IPS-18c (cell line): ENCODE measurements at regions not wholly inside any gene's neighbourhood (a gene's known extent, or its start where the extent isn't known, plus 50 kb on each side); places are given as distances from the start of the nearest gene placed in this dataset.
"Not testable (repeated sequence)": the region's sequence is repeated elsewhere in the genome, so short reads cannot be mapped to it uniquely, and the experiment has no call there.

Experiments used
- H3K4me3 ChIP-seq: 2 replicates; pipeline ENCODE4 v1.7.0; 2013; ENCODE audit warnings: low read depth, mild to moderate bottlenecking, low read length, moderate library complexity; ENCODE audit not compliant: insufficient read depth
- H3K9me3 ChIP-seq: one replicate; pipeline ENCODE4 v1.6.1; 2013; ENCODE audit warnings: mild to moderate bottlenecking, low read length, moderate library complexity; ENCODE audit not compliant: control insufficient read depth, insufficient read depth

- Histone ChIP-seq H3K9me3 (no peaks in the 10 kb centered on the region), H3K4me3 (no peak overlapping the region)
Measured at GRCh38 chr2:193517615-193518014, 1322.9 kb upstream of the TMEFF2 start.

GRCh38 chr2:193506035-193506434 lies 1311.3 kb upstream of the TMEFF2 start:
- H3K4me3 ChIP-seq = no peak overlapping the region
- no peaks in the 10 kb centered on the region for H3K9me3 ChIP-seq

GRCh38 chr2:193505620-193506019 lies 1310.9 kb upstream of the TMEFF2 start:
- no peak overlapping the region for H3K4me3 ChIP-seq

GRCh38 chr2:193502363-193503035 lies 1307.8 kb upstream of the TMEFF2 start:
- peak overlapping the region; percentile 32 for H3K4me3 ChIP-seq
- no peaks in the 10 kb centered on the region for H3K9me3 ChIP-seq

More at GRCh38 chr2:193505620-193506019, 1310.9 kb upstream of the TMEFF2 start:
- no peaks in the 10 kb centered on the region for H3K9me3 ChIP-seq

GRCh38 chr2:193496786-193497185 lies 1302.1 kb upstream of the TMEFF2 start:
- H3K4me3 ChIP-seq = no peak overlapping the region
- H3K9me3 ChIP-seq = no peaks in the 10 kb centered on the region

- no peak overlapping the region for H3K4me3 ChIP-seq
- H3K9me3 ChIP-seq = no peaks in the 10 kb centered on the region
Measured at GRCh38 chr2:193482557-193482956, 1287.8 kb upstream of the TMEFF2 start.

- H3K4me3 ChIP-seq = no peak overlapping the region
- no peaks in the 10 kb centered on the region for H3K9me3 ChIP-seq
Measured at GRCh38 chr2:193480187-193480586, 1285.5 kb upstream of the TMEFF2 start.

- Histone ChIP-seq H3K4me3 (no peak overlapping the region), H3K9me3 (peaks cover 2% of the 10 kb centered on the region)
Measured at GRCh38 chr2:193476171-193476800, 1281.6 kb upstream of the TMEFF2 start.

- H3K9me3 ChIP-seq = peaks cover 2% of the 10 kb centered on the region
- H3K4me3 ChIP-seq = no peak overlapping the region; the same call in 1 of the 2 replicates
Measured at GRCh38 chr2:193475038-193475437, 1280.3 kb upstream of the TMEFF2 start.

GRCh38 chr2:193469251-193469650 lies 1274.5 kb upstream of the TMEFF2 start:
- H3K9me3 ChIP-seq = peaks cover 2% of the 10 kb centered on the region

GRCh38 chr2:193467276-193467987 lies 1272.7 kb upstream of the TMEFF2 start:
- Histone ChIP-seq H3K9me3 (no peaks in the 10 kb centered on the region), H3K4me3 (no peak overlapping the region)

More at GRCh38 chr2:193469251-193469650, 1274.5 kb upstream of the TMEFF2 start:
- H3K4me3 ChIP-seq = no peak overlapping the region

GRCh38 chr2:193463011-193463410 lies 1268.3 kb upstream of the TMEFF2 start:
- Histone ChIP-seq H3K9me3 (no peaks in the 10 kb centered on the region), H3K4me3 (no peak overlapping the region)

- H3K9me3 ChIP-seq = no peaks in the 10 kb centered on the region
- H3K4me3 ChIP-seq = no peak overlapping the region
Measured at GRCh38 chr2:193462411-193462810, 1267.7 kb upstream of the TMEFF2 start.

GRCh38 chr2:193461431-193461934 lies 1266.8 kb upstream of the TMEFF2 start:
- no peaks in the 10 kb centered on the region for H3K9me3 ChIP-seq
- H3K4me3 ChIP-seq = no peak overlapping the region

- peaks cover 2% of the 10 kb centered on the region for H3K9me3 ChIP-seq
Measured at GRCh38 chr2:193446967-193447366, 1252.2 kb upstream of the TMEFF2 start.

GRCh38 chr2:193442293-193442692 lies 1247.6 kb upstream of the TMEFF2 start:
- no peaks in the 10 kb centered on the region for H3K9me3 ChIP-seq
- no peak overlapping the region for H3K4me3 ChIP-seq

More at GRCh38 chr2:193446967-193447366, 1252.2 kb upstream of the TMEFF2 start:
- no peak overlapping the region for H3K4me3 ChIP-seq

GRCh38 chr2:193428336-193428818 lies 1233.6 kb upstream of the TMEFF2 start:
- H3K4me3 ChIP-seq = no peak overlapping the region
- H3K9me3 ChIP-seq = no peaks in the 10 kb centered on the region

GRCh38 chr2:193412368-193412767 lies 1217.6 kb upstream of the TMEFF2 start:
- H3K4me3 ChIP-seq, H3K9me3 ChIP-seq: not testable (repeated sequence)
